ENCODE measurements at regions not wholly inside any gene's neighbourhood (a gene's known extent, or its start where the extent isn't known, plus 50 kb on each side); places are given as distances from the start of the nearest gene placed in this dataset.

- DNase-seq (ENCODE audit: low spot score): no peak
- in situ Hi-C loops (cut with HindIII; ENCODE audit: low sequenced_read_pairs): no loop called here
Measured at GRCh38 chr9:113800276-113800675, 75.8 kb upstream of the ZNF618 start.

- no peak for DNase-seq (ENCODE audit: low spot score)
- in situ Hi-C loops (cut with HindIII; ENCODE audit: low sequenced_read_pairs): no loop called here
Measured at GRCh38 chr9:113803811-113804589, 72.1 kb upstream of the ZNF618 start.

DNA sequence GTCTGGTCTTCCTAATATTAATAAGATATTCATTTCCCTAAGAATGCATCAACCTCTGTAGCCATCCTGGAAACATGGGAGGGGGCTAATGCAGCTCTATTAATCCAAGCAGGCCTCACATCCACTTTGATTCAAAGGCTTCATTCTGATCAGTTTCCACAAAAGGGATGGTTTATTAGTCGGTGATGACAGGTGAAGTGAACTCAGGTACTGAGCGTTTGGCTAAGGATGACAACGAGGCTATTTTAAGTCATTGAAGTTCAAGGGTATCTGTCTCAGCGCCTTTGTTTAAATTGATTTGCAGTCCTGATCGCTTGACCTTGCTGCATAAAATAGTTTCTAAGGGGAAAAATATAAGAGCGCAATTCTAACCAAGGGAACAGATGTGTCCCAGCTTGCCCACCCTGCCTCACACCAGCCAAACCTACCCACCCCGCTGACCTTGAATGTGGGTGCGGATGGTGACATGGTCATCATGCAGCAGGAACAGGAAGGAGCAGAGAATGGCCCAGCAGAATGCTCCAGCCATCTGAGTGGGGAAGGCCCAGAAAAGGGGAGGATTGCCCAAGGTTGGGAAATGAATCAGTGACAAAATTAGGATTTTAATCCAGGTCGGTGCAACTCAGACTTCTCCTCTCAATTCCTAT is 70.5 kb upstream of the ZNF618 start:
- in situ Hi-C loops (cut with HindIII; ENCODE audit: low sequenced_read_pairs): no loop called here
- no peak for DNase-seq (ENCODE audit: low spot score)

GRCh38 chr9:113807173-113808061 is 68.7 kb upstream of the ZNF618 start:
- peak; percentile 75 for DNase-seq (ENCODE audit: low spot score)
- in situ Hi-C loops (cut with HindIII; ENCODE audit: low sequenced_read_pairs): no loop called here

GRCh38 chr9:113808391-113809358 is 67.4 kb upstream of the ZNF618 start:
- in situ Hi-C loops (cut with HindIII; ENCODE audit: low sequenced_read_pairs): no loop called here
- no peak for DNase-seq (ENCODE audit: low spot score)

DNA sequence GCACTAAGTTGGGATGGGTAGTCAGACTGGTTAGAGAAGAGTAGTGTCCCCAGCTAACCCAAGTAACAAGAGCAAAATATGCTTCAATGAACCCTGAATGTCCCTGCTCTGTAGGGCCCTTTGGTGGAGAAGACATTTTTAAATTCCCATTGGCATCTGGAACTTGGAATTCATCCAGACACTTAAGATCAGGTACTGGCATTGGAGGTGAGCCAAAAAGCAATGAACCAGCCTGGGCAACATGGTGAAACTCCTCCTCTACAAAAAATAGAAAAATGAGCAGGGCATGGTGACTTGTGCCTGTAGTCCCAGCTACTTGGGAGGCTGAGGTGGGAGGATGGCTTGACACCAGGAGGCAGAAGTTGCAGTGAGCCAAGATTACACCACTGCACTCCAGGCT is 58.9 kb upstream of the ZNF618 start:
- no peak for DNase-seq (ENCODE audit: low spot score)
- in situ Hi-C loops (cut with HindIII; ENCODE audit: low sequenced_read_pairs): no loop called here

GRCh38 chr9:113818391-113818790 is 57.7 kb upstream of the ZNF618 start:
- in situ Hi-C loops (cut with HindIII; ENCODE audit: low sequenced_read_pairs): no loop called here
- no peak for DNase-seq (ENCODE audit: low spot score)

- no peak for DNase-seq (ENCODE audit: low spot score)
- in situ Hi-C loops (cut with HindIII; ENCODE audit: low sequenced_read_pairs): no loop called here
Measured at GRCh38 chr9:113822315-113822714, 53.8 kb upstream of the ZNF618 start.

- no peak for DNase-seq (ENCODE audit: low spot score)
Measured at GRCh38 chr9:113823421-113823820, 52.7 kb upstream of the ZNF618 start.

More at GRCh38 chr9:113823421-113823820, 52.7 kb upstream of the ZNF618 start:
- in situ Hi-C loops (cut with HindIII; ENCODE audit: low sequenced_read_pairs): no loop called here
